ENCODE measurements at regions not wholly inside any gene's neighbourhood (a gene's known extent, or its start where the extent isn't known, plus 50 kb on each side); places are given as distances from the start of the nearest gene placed in this dataset.

DNA sequence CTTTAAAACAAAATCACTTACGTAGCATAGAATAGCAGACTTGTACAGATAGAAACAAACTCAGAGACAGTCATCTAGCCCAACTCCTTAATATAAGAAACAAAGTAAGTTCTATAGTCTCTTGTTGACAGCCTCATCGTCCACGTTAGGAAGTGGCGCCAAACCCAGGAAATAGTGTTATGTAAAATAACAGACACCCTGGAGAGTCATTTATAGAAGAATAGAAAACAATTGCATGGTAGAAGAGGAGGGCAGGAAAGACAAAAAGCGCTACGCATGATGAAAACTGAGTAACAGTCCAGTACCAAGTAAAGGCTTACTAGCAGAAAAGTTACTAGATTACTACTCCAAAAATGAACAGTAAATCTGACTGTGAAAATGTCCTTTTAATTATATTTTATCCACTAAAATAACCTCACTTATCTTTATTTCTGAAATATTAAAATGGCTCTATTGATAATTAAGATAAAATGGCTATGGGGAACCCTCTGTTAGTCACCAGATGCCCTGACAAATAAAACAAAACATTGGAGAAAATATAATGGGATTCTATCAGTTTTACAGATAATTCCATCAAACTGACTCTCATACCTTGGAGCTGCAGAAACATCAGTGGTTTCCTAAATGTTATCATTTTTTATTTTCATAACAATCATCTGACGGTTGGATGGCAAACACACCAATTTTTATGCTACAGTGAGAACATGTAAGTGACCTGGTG, 434.0 kb upstream of the C9orf72 start:
- no TSS peak for BruUV-seq (replicated peaks)
- Histone ChIP-seq H3K9ac (replicated peaks; ENCODE audit: extremely low read depth, insufficient read depth, low read length) (no peak overlapping the region), H3K27ac (ENCODE audit: insufficient read depth, low read depth, low read length) (no peak overlapping the region), H3K4me2 (ENCODE audit: insufficient read depth, low read length) (no peak overlapping the region), H3K4me1 (ENCODE audit: control insufficient read depth, extremely low read depth, insufficient read depth, low read length) (no peaks in the 10 kb centered on the region), H3K9me1 (replicated peaks; ENCODE audit: control insufficient read depth, extremely low read depth, insufficient read depth, low read length) (no peaks in the 10 kb centered on the region), H3K27me3 (ENCODE audit: control insufficient read depth in 2 of 2, insufficient read depth in 2 of 2, low read length in 2 of 2) (no peaks in the 10 kb centered on the region), H3K9me3 (replicated peaks; ENCODE audit: control insufficient read depth, insufficient read depth, low read length) (no peaks in the 10 kb centered on the region), H3K4me3 (replicated peaks in 1 of 3; ENCODE audit: insufficient read depth in 1 of 3, low read depth in 1 of 3, low read length in 3 of 3) (no peak overlapping the region), H4K20me1 (replicated peaks; ENCODE audit: control insufficient read depth, extremely low read depth, insufficient read depth, low read length) (no peaks in the 10 kb centered on the region), H3K36me3 (ENCODE audit: control insufficient read depth in 2 of 2, extremely low read depth in 1 of 2, insufficient read depth in 2 of 2, low read length in 2 of 2) (no peaks in the 10 kb centered on the region), H3K79me2 (ENCODE audit: control insufficient read depth, insufficient read depth, low read length) (no peaks in the 10 kb centered on the region), H2AFZ (ENCODE audit: low read depth, low read length) (no peak overlapping the region)
- dilution Hi-C loops (cut with MboI; ENCODE audit: extremely low pct_ligation_motif_present, low sequenced_read_pairs), result no loop called here
- DNase-seq (ENCODE audit: low read depth, low spot score) (no peak), FAIRE-seq (no peak)
- CTCF ChIA-PET, result no interaction called here
- TF ChIP-seq, protein P1, sequence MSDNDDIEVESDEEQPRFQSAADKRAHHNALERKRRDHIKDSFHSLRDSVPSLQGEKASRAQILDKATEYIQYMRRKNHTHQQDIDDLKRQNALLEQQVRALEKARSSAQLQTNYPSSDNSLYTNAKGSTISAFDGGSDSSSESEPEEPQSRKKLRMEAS (IDR thresholded peaks at IDR 0.05; ENCODE audit: insufficient read depth, insufficient read length), result no peak
- TF ChIP-seq, protein P2, sequence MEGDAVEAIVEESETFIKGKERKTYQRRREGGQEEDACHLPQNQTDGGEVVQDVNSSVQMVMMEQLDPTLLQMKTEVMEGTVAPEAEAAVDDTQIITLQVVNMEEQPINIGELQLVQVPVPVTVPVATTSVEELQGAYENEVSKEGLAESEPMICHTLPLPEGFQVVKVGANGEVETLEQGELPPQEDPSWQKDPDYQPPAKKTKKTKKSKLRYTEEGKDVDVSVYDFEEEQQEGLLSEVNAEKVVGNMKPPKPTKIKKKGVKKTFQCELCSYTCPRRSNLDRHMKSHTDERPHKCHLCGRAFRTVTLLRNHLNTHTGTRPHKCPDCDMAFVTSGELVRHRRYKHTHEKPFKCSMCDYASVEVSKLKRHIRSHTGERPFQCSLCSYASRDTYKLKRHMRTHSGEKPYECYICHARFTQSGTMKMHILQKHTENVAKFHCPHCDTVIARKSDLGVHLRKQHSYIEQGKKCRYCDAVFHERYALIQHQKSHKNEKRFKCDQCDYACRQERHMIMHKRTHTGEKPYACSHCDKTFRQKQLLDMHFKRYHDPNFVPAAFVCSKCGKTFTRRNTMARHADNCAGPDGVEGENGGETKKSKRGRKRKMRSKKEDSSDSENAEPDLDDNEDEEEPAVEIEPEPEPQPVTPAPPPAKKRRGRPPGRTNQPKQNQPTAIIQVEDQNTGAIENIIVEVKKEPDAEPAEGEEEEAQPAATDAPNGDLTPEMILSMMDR (IDR thresholded peaks at IDR 0.05; ENCODE audit: extremely low read depth in 1 of 2, insufficient read depth in 1 of 2, low read depth in 1 of 2, low read length in 2 of 2), result no peak
- TF ChIP-seq POLR2A (IDR thresholded peaks at IDR 0.05; ENCODE audit: low read depth, low read length) (no peak), MYC (IDR thresholded peaks at IDR 0.05; ENCODE audit: low read depth, low read length) (no peak), POLR2AphosphoS5 (IDR thresholded peaks at IDR 0.05; ENCODE audit: insufficient read depth, low read depth, low read length) (no peak), JUN (IDR thresholded peaks at IDR 0.05; ENCODE audit: borderline replicate concordance, insufficient read depth, insufficient read length, low read depth) (no peak), EZH2 (IDR thresholded peaks at IDR 0.05; ENCODE audit: borderline replicate concordance, low read depth, low read length, severe bottlenecking) (no peak), FOS (IDR thresholded peaks at IDR 0.05; ENCODE audit: borderline replicate concordance, insufficient read depth, low read length) (no peak)
- intact Hi-C loops (cut with micrococcal nuclease), result no loop called here
- POLR2A ChIA-PET, result no interaction called here
